NCI-H69 (cell line): ENCODE measurements at regions not wholly inside any gene's neighbourhood (a gene's known extent, or its start where the extent isn't known, plus 50 kb on each side); places are given as distances from the start of the nearest gene placed in this dataset.
"Not testable (repeated sequence)": the region's sequence is repeated elsewhere in the genome, so short reads cannot be mapped to it uniquely, and the experiment has no call there.

Experiments used
- DNase-seq: peaks from one replicate; lab custom pipeline; 2025; lab: John Stamatoyannopoulos, UW

GRCh38 chr3:70737666-70738290 lies 425.3 kb upstream of the MDFIC2 start:
- peak; percentile 74 for DNase-seq

- no peak for DNase-seq
These were observed 423.6 kb upstream of the MDFIC2 start for GRCh38 chr3:70736009-70736408.

GRCh38 chr3:70734756-70735155 lies 422.3 kb upstream of the MDFIC2 start:
- DNase-seq, result no peak

GRCh38 chr3:70731046-70731445 lies 418.6 kb upstream of the MDFIC2 start:
- DNase-seq, result no peak

- DNase-seq, result no peak
These were observed 417.4 kb upstream of the MDFIC2 start for GRCh38 chr3:70729845-70730244.

- DNase-seq, result no peak
These were observed 415.9 kb upstream of the MDFIC2 start for GRCh38 chr3:70728311-70728710.

- peak; percentile 0 for DNase-seq
These were observed 414.5 kb upstream of the MDFIC2 start for GRCh38 chr3:70726961-70727360.

GRCh38 chr3:70726096-70726938 lies 413.9 kb upstream of the MDFIC2 start:
- no peak for DNase-seq

- no peak for DNase-seq
These were observed 409.6 kb upstream of the MDFIC2 start for GRCh38 chr3:70722018-70722417.

GRCh38 chr3:70716832-70717231 lies 404.4 kb upstream of the MDFIC2 start:
- DNase-seq, result peak; percentile 0

- no peak for DNase-seq
These were observed 400.1 kb upstream of the MDFIC2 start for GRCh38 chr3:70712449-70713082.

- peak; percentile 4 for DNase-seq
These were observed 391.1 kb upstream of the MDFIC2 start for GRCh38 chr3:70703305-70704102.

- no peak for DNase-seq
These were observed 389.7 kb upstream of the MDFIC2 start for GRCh38 chr3:70702132-70702531.

- DNase-seq, result no peak
These were observed 372.3 kb upstream of the MDFIC2 start for GRCh38 chr3:70684701-70685100.

- DNase-seq, result not testable (repeated sequence)
These were observed 363.4 kb upstream of the MDFIC2 start for GRCh38 chr3:70675810-70676209.

- no peak for DNase-seq
These were observed 346.3 kb upstream of the MDFIC2 start for GRCh38 chr3:70658513-70659310.

GRCh38 chr3:70657454-70657853 lies 345.0 kb upstream of the MDFIC2 start:
- DNase-seq, result no peak

GRCh38 chr3:70647823-70648222 lies 335.4 kb upstream of the MDFIC2 start:
- DNase-seq, result no peak

GRCh38 chr3:70647094-70647493 lies 334.7 kb upstream of the MDFIC2 start:
- DNase-seq, result no peak

GRCh38 chr3:70646635-70647034 lies 334.2 kb upstream of the MDFIC2 start:
- DNase-seq, result peak; percentile 1

- no peak for DNase-seq
These were observed 328.0 kb upstream of the MDFIC2 start for GRCh38 chr3:70640481-70640880.
